H1 (cell line): ENCODE measurements at regions not wholly inside any gene's neighbourhood (a gene's known extent, or its start where the extent isn't known, plus 50 kb on each side); places are given as distances from the start of the nearest gene placed in this dataset.

Source experiments
- CTCF ChIA-PET: fragments of 300-600 bp; sonication (Branson Sonifier 250); formaldehyde crosslinking; loops from one replicate; lab custom pipeline; 2021; ENCODE audit not compliant: partially characterized antibody; lab: Charles Lee
- POLR2A ChIA-PET: fragments of 300-600 bp; sonication (Branson Sonifier 250); formaldehyde crosslinking; loops from one replicate; lab custom pipeline; 2021; ENCODE audit warnings: inconsistent platforms; ENCODE audit not compliant: partially characterized antibody; lab: Charles Lee
- DNase-seq, 2 experiments: peaks; one replicate each; pipeline versions ENCODE4 v3.0.0 to v3.0.0-alpha.2; 2010 to 2022; ENCODE audit warnings: low spot score in 2 of 2, low read depth in 1 of 2, mixed read lengths in 1 of 2
- FAIRE-seq: peaks from 2 replicates; lab custom pipeline; 2011; peaks lifted over from hg19 to GRCh38; lab: Jason Lieb, UNC
- H2AFZ ChIP-seq: 2 replicates; pipeline ENCODE4 v1.8.1; 2012; ENCODE audit warnings: low read length, inconsistent platforms
- H2AK5ac ChIP-seq: 2 replicates; pipeline ENCODE4 v1.6.1; 2013; ENCODE audit warnings: low read depth, low read length
- H2BK120ac ChIP-seq: replicated peaks from 2 replicates; pipeline ENCODE3; 2013; ENCODE audit warnings: low read depth, low read length, inconsistent platforms
- H2BK12ac ChIP-seq: 2 replicates; pipeline ENCODE4 v1.6.1; 2013; ENCODE audit warnings: low read depth, low read length
- H2BK15ac ChIP-seq: 2 replicates; pipeline ENCODE4 v1.6.1; 2013; ENCODE audit warnings: low read length
- H2BK20ac ChIP-seq: 2 replicates; pipeline ENCODE4 v1.6.1; 2013; ENCODE audit warnings: low read length
- H2BK5ac ChIP-seq: 2 replicates; pipeline ENCODE4 v1.6.1; 2013; ENCODE audit warnings: low read depth, low read length
- H3K14ac ChIP-seq: 2 replicates; pipeline ENCODE4 v1.6.1; 2013; ENCODE audit warnings: inconsistent platforms; ENCODE audit not compliant: insufficient read length
- H3K18ac ChIP-seq: 2 replicates; pipeline ENCODE4 v1.6.1; 2013; ENCODE audit warnings: low read length; ENCODE audit errors: extremely low read depth
- H3K23ac ChIP-seq: 2 replicates; pipeline ENCODE4 v1.6.1; 2013; ENCODE audit warnings: inconsistent platforms; ENCODE audit not compliant: insufficient read length
- H3K23me2 ChIP-seq: 2 replicates; pipeline ENCODE4 v1.6.1; 2013; ENCODE audit warnings: low read depth, low read length
- H3K27ac ChIP-seq: 2 replicates; pipeline ENCODE4 v1.6.1; 2011; ENCODE audit warnings: low read depth, low read length, inconsistent platforms
- H3K27me3 ChIP-seq, 4 experiments: replicated peaks in 1 of 4; 1 replicate in 1 of 4; 2 replicates in 3 of 4; pipeline versions ENCODE4 v1.6.1 to v1.8.1; 2011 to 2013; ENCODE audit warnings: low read length in 3 of 4, mild to moderate bottlenecking in 3 of 4, inconsistent platforms in 2 of 4, mixed read lengths in 2 of 4, moderate library complexity in 1 of 4; ENCODE audit not compliant: control insufficient read depth in 3 of 4, insufficient read depth in 3 of 4; ENCODE audit errors: extremely low read depth in 1 of 4
- H3K36me3 ChIP-seq, 4 experiments: 2 replicates each; pipeline versions ENCODE4 v1.6.1 to v1.8.1; 2011 to 2013; ENCODE audit warnings: mild to moderate bottlenecking in 4 of 4, low read length in 3 of 4, moderate library complexity in 2 of 4, control low read depth in 1 of 4, inconsistent platforms in 1 of 4; ENCODE audit not compliant: insufficient read depth in 4 of 4, control insufficient read depth in 2 of 4
- H3K4ac ChIP-seq: replicated peaks from 2 replicates; pipeline ENCODE3; 2013; ENCODE audit warnings: low read length, low read depth, mixed read lengths, inconsistent platforms; ENCODE audit not compliant: insufficient read length
- H3K4me1 ChIP-seq, 4 experiments: replicated peaks in 1 of 4; 1 replicate in 1 of 4; 2 replicates in 3 of 4; pipeline versions ENCODE4 v1.6.1 to v1.8.1; 2011 to 2013; ENCODE audit warnings: low read length in 3 of 4, inconsistent platforms in 2 of 4, mixed read lengths in 1 of 4; ENCODE audit not compliant: insufficient read depth in 4 of 4, control insufficient read depth in 3 of 4
- H3K4me2 ChIP-seq, 2 experiments: 2 replicates each; pipeline versions ENCODE4 v1.6.1 to v1.8.1; 2011 to 2013; ENCODE audit warnings: low read depth in 2 of 2, low read length in 2 of 2, control low read depth in 1 of 2, inconsistent platforms in 1 of 2, mild to moderate bottlenecking in 1 of 2; ENCODE audit not compliant: insufficient read depth in 1 of 2
- H3K4me3 ChIP-seq, 4 experiments: fragments of 200-600, 300-600 bp in 1 of 4; sonication (generic), shearing (Covaris generic), sonication (Bioruptor Twin) in 1 of 4; 2 replicates each; pipeline versions ENCODE4 v1.5.1 to v1.8.1; 2011 to 2016; ENCODE audit warnings: low read length in 4 of 4, low read depth in 3 of 4, control low read depth in 2 of 4, inconsistent platforms in 2 of 4, mild to moderate bottlenecking in 2 of 4, mixed read lengths in 1 of 4, moderate library complexity in 1 of 4; ENCODE audit not compliant: insufficient read depth in 2 of 4; ENCODE audit errors: extremely low read depth in 1 of 4
- H3K56ac ChIP-seq: replicated peaks from 2 replicates; pipeline ENCODE3; 2013; ENCODE audit warnings: low read depth, mild to moderate bottlenecking, mixed read lengths, low read length, inconsistent platforms; ENCODE audit not compliant: insufficient read length
- H3K79me1 ChIP-seq: 2 replicates; pipeline ENCODE4 v1.6.1; 2013; ENCODE audit warnings: low read depth, low read length, control low read depth
- H3K79me2 ChIP-seq, 2 experiments: 2 replicates each; pipeline versions ENCODE4 v1.6.1 to v1.8.1; 2012 to 2013; ENCODE audit warnings: low read length in 2 of 2, mild to moderate bottlenecking in 2 of 2, inconsistent platforms in 1 of 2; ENCODE audit not compliant: insufficient read depth in 2 of 2, control insufficient read depth in 1 of 2
- H3K9ac ChIP-seq, 4 experiments: replicated peaks in 1 of 4; 1 replicate in 1 of 4; 2 replicates in 3 of 4; pipeline versions ENCODE4 v1.6.1 to v1.8.1; 2011 to 2013; ENCODE audit warnings: low read depth in 3 of 4, low read length in 3 of 4, control low read depth in 2 of 4, mild to moderate bottlenecking in 2 of 4, moderate library complexity in 2 of 4, inconsistent platforms in 1 of 4; ENCODE audit errors: extremely low read depth in 1 of 4
- H3K9me3 ChIP-seq, 2 experiments: 2 replicates each; pipeline versions ENCODE4 v1.6.1 to v1.8.1; 2012 to 2013; ENCODE audit warnings: mild to moderate bottlenecking in 2 of 2, moderate library complexity in 2 of 2, control low read depth in 1 of 2, inconsistent platforms in 1 of 2, low read depth in 1 of 2, low read length in 1 of 2, mixed read lengths in 1 of 2; ENCODE audit not compliant: insufficient read depth in 2 of 2
- H4K20me1 ChIP-seq, 2 experiments: replicated peaks in 1 of 2; 2 replicates each; pipeline versions ENCODE3 to v1.8.1; 2011 to 2013; ENCODE audit warnings: inconsistent platforms in 2 of 2, low read length in 2 of 2, mild to moderate bottlenecking in 1 of 2; ENCODE audit not compliant: insufficient read depth in 2 of 2, control insufficient read depth in 1 of 2
- H4K5ac ChIP-seq: 2 replicates; pipeline ENCODE4 v1.6.1; 2013; ENCODE audit warnings: low read length, low read depth, mixed read lengths, inconsistent platforms; ENCODE audit not compliant: insufficient read length
- H4K8ac ChIP-seq: 2 replicates; pipeline ENCODE4 v1.8.0; 2013; ENCODE audit warnings: mild to moderate bottlenecking, moderate library complexity, low read length, inconsistent platforms; ENCODE audit not compliant: insufficient read depth; ENCODE audit errors: extremely low read depth
- H4K91ac ChIP-seq: replicated peaks from 2 replicates; pipeline ENCODE3; 2013; ENCODE audit warnings: low read length, mixed read lengths, inconsistent platforms; ENCODE audit not compliant: insufficient read length
- CEBPB ChIP-seq: IDR thresholded peaks from 2 replicates; pipeline ENCODE4 v1.6.1; 2012; ENCODE audit warnings: low read depth, low read length
- CHD1 ChIP-seq: IDR thresholded peaks from 2 replicates; pipeline ENCODE4 v1.6.1; 2012; ENCODE audit warnings: low read depth, low read length, improper control_type of control experiment
- EZH2 ChIP-seq: fragments of 200-600 bp; sonication (generic); IDR thresholded peaks from 2 replicates; pipeline ENCODE4 v1.7.1; 2012; ENCODE audit warnings: low read depth, mild to moderate bottlenecking, moderate library complexity, low read length, inconsistent platforms; ENCODE audit not compliant: severe bottlenecking
- FOSL1 ChIP-seq: IDR thresholded peaks from 2 replicates; pipeline ENCODE4 v1.6.1; 2011; ENCODE audit warnings: mild to moderate bottlenecking, low read depth, low read length, moderate library complexity; ENCODE audit not compliant: insufficient read depth
- JUN ChIP-seq: IDR thresholded peaks from 2 replicates; pipeline ENCODE4 v1.6.1; 2011; ENCODE audit warnings: low read depth, mild to moderate bottlenecking, improper control_type of control experiment, low read length
- NANOG ChIP-seq: IDR thresholded peaks from 2 replicates; pipeline ENCODE4 v1.6.1; 2011; ENCODE audit warnings: low read length, low read depth, mild to moderate bottlenecking, inconsistent platforms; ENCODE audit not compliant: insufficient read depth, poor library complexity, severe bottlenecking
- NRF1 ChIP-seq: IDR thresholded peaks from 2 replicates; pipeline ENCODE4 v1.6.1; 2011; ENCODE audit warnings: mild to moderate bottlenecking, low read depth, low read length, improper control_type of control experiment
- RAD21 ChIP-seq, 2 experiments: IDR thresholded peaks in 1 of 2; conservative IDR thresholded peaks in 1 of 2; 2 replicates each; pipeline ENCODE4 v1.6.1; 2011; ENCODE audit warnings: low read depth in 2 of 2, low read length in 2 of 2, improper control_type of control experiment in 1 of 2, inconsistent platforms in 1 of 2, mild to moderate bottlenecking in 1 of 2, moderate library complexity in 1 of 2
- SP1 ChIP-seq: IDR thresholded peaks from 2 replicates; pipeline ENCODE4 v1.6.1; 2011; ENCODE audit warnings: low read depth, low read length
- SUZ12 ChIP-seq: fragments of 200-600 bp; sonication (generic); IDR thresholded peaks from 2 replicates; pipeline ENCODE4 v1.6.1; 2012; ENCODE audit warnings: mild to moderate bottlenecking, inconsistent platforms, low read length, moderate library complexity, mixed read lengths
- ZNF274 ChIP-seq: IDR thresholded peaks from 2 replicates; pipeline ENCODE4 v1.7.0; 2012; ENCODE audit warnings: low read length, borderline replicate concordance; ENCODE audit errors: extremely low read depth

DNA sequence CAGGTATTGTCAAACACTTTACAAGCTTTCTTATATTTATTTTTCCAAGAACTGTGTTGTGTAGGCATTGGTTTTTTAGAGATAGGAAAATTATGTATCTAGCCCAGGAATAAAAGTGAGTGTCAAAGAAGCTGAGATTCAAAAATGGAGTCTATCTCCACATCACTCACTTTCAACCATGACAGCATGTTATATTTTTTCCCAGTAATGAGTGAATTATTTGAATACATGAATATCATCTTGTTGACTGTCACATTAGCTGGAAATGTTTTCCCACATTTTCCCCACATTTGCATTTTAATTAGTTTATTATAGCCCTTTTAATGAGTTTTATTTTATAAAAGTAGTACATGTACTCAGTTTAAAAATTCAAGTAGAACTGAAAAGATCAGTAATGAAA lies 693.7 kb downstream of the PCDH18 start:
- FAIRE-seq = no peak

More for the DNA sequence above, 693.7 kb downstream of the PCDH18 start:
- TF ChIP-seq RAD21 (IDR thresholded peaks at IDR 0.05 in 1 of 2, conservative IDR thresholded peaks at IDR 0.05 in 1 of 2; ENCODE audit: low read depth in 2 of 2, low read length in 2 of 2) = no peak
- no peak for TF ChIP-seq NANOG
- TF ChIP-seq SUZ12 = no peak
- TF ChIP-seq CEBPB = no peak
- no peak for TF ChIP-seq EZH2
- no peak for TF ChIP-seq JUN
- no peak for TF ChIP-seq ZNF274
- TF ChIP-seq SP1 = no peak
- TF ChIP-seq FOSL1 = no peak
- no peak for TF ChIP-seq NRF1
- no peak for TF ChIP-seq CHD1
- Histone ChIP-seq H3K14ac (no peak overlapping the region), H2BK120ac (no peak overlapping the region), H2AK5ac (no peak overlapping the region), H3K79me2 (no peaks in the 10 kb centered on the region), H2BK5ac (no peak overlapping the region), H3K56ac (no peak overlapping the region), H3K27me3 (no peaks in the 10 kb centered on the region), H4K91ac (no peak overlapping the region), H4K5ac (no peak overlapping the region), H4K20me1 (no peaks in the 10 kb centered on the region), H3K4me1 (no peaks in the 10 kb centered on the region), H2BK15ac (no peak overlapping the region), H3K4me2 (no peak overlapping the region), H3K9ac (no peak overlapping the region), H3K23me2 (no peaks in the 10 kb centered on the region), H4K8ac (no peak overlapping the region), H3K4ac (no peak overlapping the region), H3K27ac (no peak overlapping the region), H2BK12ac (no peak overlapping the region), H3K4me3 (no peak overlapping the region), H3K36me3 (no peaks in the 10 kb centered on the region), H3K79me1 (no peaks in the 10 kb centered on the region), H3K23ac (no peak overlapping the region), H3K18ac (no peak overlapping the region), H2AFZ (no peak overlapping the region), H2BK20ac (no peak overlapping the region), H3K9me3 (peaks cover 0 to 4% of the 10 kb centered on the region in 2 experiments; a peak in 1 of 4 replicates)
- DNase-seq = no peak
- ChIA-PET CTCF (interaction anchor here (0.7 to 1.7 kb wide), 3 partner anchors 11 to 802 kb away, joined by 3 to 4 read pairs (median 3); no protein-coding TSS in a partner anchor), POLR2A (no interaction called here)
